ENCODE measurements at regions not wholly inside any gene's neighbourhood (a gene's known extent, or its start where the extent isn't known, plus 50 kb on each side); places are given as distances from the start of the nearest gene placed in this dataset.
"Not testable (repeated sequence)": the region's sequence is repeated elsewhere in the genome, so short reads cannot be mapped to it uniquely, and the experiment has no call there.

GRCh38 chr4:147223576-147223975, 257.3 kb upstream of the EDNRA start:
- intact Hi-C loops (cut with DNase I), result no loop called here
- no peaks in the 10 kb centered on the region for H3K27me3 ChIP-seq
- no peak for TF ChIP-seq CTCF (IDR thresholded peaks at IDR 0.05)

GRCh38 chr4:147236806-147237205, 244.1 kb upstream of the EDNRA start:
- Histone ChIP-seq H3K4me1 (no peaks in the 10 kb centered on the region), H3K36me3 (no peaks in the 10 kb centered on the region), H3K4me3 (no peak overlapping the region), H3K9me3 (no peaks in the 10 kb centered on the region), H3K27ac (no peak overlapping the region), H3K27me3 (no peaks in the 10 kb centered on the region)
- intact Hi-C loops (cut with DNase I), result no loop called here
- DNase-seq (ENCODE audit: low spot score in 2 of 2), result no peak
- no peak for TF ChIP-seq CTCF (IDR thresholded peaks at IDR 0.05)

More at GRCh38 chr4:147223576-147223975, 257.3 kb upstream of the EDNRA start:
- no peaks in the 10 kb centered on the region for H3K9me3 ChIP-seq
- no peak overlapping the region for H3K27ac ChIP-seq
- no peaks in the 10 kb centered on the region for H3K36me3 ChIP-seq
- no peak overlapping the region for H3K4me3 ChIP-seq
- no peak for DNase-seq (ENCODE audit: low spot score in 2 of 2)
- no peaks in the 10 kb centered on the region for H3K4me1 ChIP-seq

GRCh38 chr4:147244786-147245185, 236.1 kb upstream of the EDNRA start:
- intact Hi-C loops (cut with DNase I), result no loop called here
- H3K27me3 ChIP-seq, result no peaks in the 10 kb centered on the region
- no peak for TF ChIP-seq CTCF (IDR thresholded peaks at IDR 0.05)
- DNase-seq (ENCODE audit: low spot score in 2 of 2), result no peak
- no peak overlapping the region for H3K27ac ChIP-seq
- H3K36me3 ChIP-seq, result no peaks in the 10 kb centered on the region
- H3K9me3 ChIP-seq, result no peaks in the 10 kb centered on the region
- no peaks in the 10 kb centered on the region for H3K4me1 ChIP-seq
- H3K4me3 ChIP-seq, result no peak overlapping the region

GRCh38 chr4:147246096-147246495, 234.8 kb upstream of the EDNRA start:
- no peak overlapping the region for H3K4me3 ChIP-seq
- H3K9me3 ChIP-seq, result no peaks in the 10 kb centered on the region
- no peak for TF ChIP-seq CTCF (IDR thresholded peaks at IDR 0.05)
- H3K36me3 ChIP-seq, result no peaks in the 10 kb centered on the region
- H3K4me1 ChIP-seq, result no peaks in the 10 kb centered on the region
- intact Hi-C loops (cut with DNase I), result no loop called here
- no peak overlapping the region for H3K27ac ChIP-seq
- no peaks in the 10 kb centered on the region for H3K27me3 ChIP-seq
- DNase-seq (ENCODE audit: low spot score in 2 of 2), result no peak

- H3K9me3 ChIP-seq; DNase-seq (ENCODE audit: low spot score in 2 of 2); H3K4me3 ChIP-seq; H3K27me3 ChIP-seq; intact Hi-C loops (cut with DNase I); H3K36me3 ChIP-seq; H3K4me1 ChIP-seq; H3K27ac ChIP-seq: not testable (repeated sequence)
Measured at GRCh38 chr4:147246528-147246927, 234.4 kb upstream of the EDNRA start.

- no peaks in the 10 kb centered on the region for H3K4me1 ChIP-seq
- H3K9me3 ChIP-seq, result peaks cover 0 to 7% of the 10 kb centered on the region in 2 donors
- no peak for DNase-seq (ENCODE audit: low spot score in 2 of 2)
- no peaks in the 10 kb centered on the region for H3K36me3 ChIP-seq
- no peak for TF ChIP-seq CTCF (IDR thresholded peaks at IDR 0.05)
- intact Hi-C loops (cut with DNase I), result no loop called here
- H3K27ac ChIP-seq, result no peak overlapping the region
- H3K4me3 ChIP-seq, result no peak overlapping the region
- H3K27me3 ChIP-seq, result no peaks in the 10 kb centered on the region
Measured at GRCh38 chr4:147247579-147247978, 233.3 kb upstream of the EDNRA start.

Measured in ascending aorta (tissue), 2 donors.